DMS 273 treated with DMSO at 0.1 percent for 48 hours (cell line): ENCODE measurements at regions not wholly inside any gene's neighbourhood (a gene's known extent, or its start where the extent isn't known, plus 50 kb on each side); places are given as distances from the start of the nearest gene placed in this dataset.

Experiments used
- DNase-seq: peaks from one replicate; lab custom pipeline; 2025; lab: John Stamatoyannopoulos, UW

GRCh38 chr1:232519186-232519585 is 110.7 kb downstream of the SIPA1L2 start:
- DNase-seq: peak; percentile 56

DNA sequence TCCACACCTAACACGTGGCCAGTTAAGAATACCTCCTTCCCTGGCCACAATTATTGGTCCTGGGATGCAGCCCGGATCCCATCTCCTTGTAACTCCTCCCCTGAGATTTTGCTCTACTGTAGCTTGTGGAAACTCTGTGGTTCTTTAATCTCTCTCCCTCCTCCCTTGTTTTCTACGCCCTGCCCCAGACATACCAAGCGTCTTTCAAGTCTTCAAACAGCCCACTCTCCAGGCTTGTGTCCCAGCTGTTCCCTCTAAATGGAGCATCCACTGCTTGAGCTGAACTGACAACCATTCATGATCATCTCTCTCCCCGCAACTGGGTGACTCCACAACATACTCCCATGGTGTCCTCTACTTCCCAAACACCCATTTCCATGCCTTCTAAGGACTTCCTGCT is 111.6 kb downstream of the SIPA1L2 start:
- DNase-seq: no peak

GRCh38 chr1:232517204-232517603 is 112.7 kb downstream of the SIPA1L2 start:
- DNase-seq: no peak

DNA sequence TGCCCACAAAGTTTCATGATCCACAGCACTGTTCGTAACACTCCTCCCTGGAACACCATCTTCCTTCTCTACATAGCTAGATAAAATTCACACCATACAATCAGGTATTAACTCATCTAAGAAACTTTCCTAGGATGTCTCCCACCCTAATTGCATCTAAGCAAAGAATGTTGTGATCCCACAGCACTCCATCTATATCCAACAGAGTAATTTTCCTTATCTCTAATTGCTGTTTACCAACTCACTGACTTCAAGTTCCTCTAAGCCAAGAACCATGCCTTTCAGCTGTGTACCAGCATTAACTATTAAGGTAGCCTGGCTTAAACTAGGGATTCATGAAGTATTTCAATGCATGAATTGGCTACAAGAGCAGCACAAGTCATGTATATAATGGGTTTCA is 114.2 kb downstream of the SIPA1L2 start:
- DNase-seq: no peak

DNA sequence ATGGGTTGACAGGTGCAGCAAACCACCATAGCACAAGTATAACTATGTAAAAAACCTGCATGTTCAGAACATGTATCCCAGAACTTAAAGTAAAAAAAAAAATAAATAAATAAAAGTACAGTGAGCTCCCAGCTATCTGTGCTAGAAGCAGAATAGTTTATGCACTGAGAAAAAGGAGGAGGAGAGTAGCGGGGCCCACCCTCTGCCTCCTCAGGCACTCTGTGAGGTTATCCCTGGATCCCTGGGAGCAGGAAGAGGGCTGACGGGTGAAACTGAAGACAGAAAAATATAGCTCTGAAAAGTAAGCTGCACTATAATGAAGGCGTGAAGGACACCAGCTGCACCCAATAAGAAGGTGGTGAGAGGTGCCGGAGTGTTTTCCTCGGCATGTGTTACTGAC is 117.2 kb downstream of the SIPA1L2 start:
- no peak for DNase-seq

- DNase-seq: no peak
These were observed 118.8 kb downstream of the SIPA1L2 start for GRCh38 chr1:232511172-232511571.

DNA sequence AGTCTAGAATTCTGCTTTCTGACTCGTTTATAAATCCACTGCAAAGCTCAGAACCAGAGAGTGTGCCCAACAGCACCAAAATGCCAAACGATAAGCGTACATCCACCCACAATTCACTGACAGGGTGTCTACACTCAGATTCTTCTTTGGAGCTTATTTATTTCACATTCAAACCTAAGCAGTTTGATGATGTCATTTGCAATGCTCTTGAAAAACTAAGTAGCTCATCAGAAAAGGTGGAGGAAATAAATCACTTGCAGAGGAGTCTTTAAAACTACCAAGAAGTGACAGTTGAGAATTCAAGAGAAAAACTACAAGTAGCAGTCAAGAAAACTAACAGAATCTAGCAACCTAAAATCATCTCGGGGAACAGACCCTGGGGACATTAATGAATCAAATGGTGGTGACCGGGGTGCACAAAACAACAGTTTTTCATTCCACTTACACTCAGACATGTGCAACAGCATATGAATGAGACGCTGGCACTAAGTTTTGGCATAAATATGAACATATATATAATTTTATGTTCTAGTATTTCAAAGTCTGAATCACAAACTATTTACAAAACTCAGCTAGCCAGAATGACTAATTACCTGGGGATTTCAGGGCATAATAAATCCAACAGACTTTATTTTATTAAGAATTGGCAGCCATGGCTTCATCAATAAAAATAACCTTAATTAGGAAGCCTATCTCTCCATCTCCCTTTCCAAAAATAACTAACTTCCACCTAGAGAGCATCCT is 119.4 kb downstream of the SIPA1L2 start:
- DNase-seq: no peak

- DNase-seq: no peak
These were observed 120.4 kb downstream of the SIPA1L2 start for GRCh38 chr1:232509570-232509969.

- DNase-seq: no peak
These were observed 121.7 kb downstream of the SIPA1L2 start for GRCh38 chr1:232508130-232508701.

GRCh38 chr1:232507571-232507970 is 122.4 kb downstream of the SIPA1L2 start:
- no peak for DNase-seq

DNA sequence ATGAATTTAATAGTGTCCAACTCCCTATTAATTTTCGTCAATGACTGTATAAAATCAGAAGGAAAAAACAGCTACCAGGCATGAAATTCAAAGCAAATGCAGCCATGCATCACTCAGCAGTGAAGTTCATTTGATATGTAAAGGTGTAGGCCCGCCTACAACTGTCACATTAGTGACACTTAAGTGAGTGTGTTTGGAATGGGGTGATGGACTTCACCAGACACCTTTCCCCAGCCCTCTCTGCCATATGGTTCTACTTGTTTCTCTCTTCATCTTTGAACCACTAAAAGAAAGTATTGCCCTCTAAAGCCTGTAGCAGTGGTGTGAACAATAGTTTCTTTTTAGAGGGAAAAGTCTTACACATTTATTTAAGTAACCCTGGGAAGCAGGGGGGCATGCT is 124.0 kb downstream of the SIPA1L2 start:
- DNase-seq: no peak

DNA sequence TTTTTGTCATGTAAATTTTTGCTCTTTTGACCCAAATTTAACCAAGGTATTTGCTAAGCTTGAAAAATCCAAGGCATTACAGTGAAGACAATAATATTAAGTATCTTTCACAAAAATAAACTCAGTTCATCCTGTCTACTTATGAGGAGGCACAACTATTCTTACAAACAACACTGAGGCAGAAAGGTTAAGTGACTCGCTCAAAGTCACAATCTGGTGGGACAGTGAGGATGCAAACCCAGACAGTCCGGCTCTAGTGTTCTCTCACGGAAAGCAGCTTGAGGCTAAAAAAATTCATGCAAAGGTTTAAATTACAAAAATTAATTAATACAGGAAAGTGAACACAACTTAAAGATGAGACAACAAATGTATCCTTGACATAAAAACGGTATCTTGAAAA is 125.3 kb downstream of the SIPA1L2 start:
- DNase-seq: no peak

- DNase-seq: no peak
These were observed 126.4 kb downstream of the SIPA1L2 start for GRCh38 chr1:232503497-232503896.

GRCh38 chr1:232501854-232502253 is 128.1 kb downstream of the SIPA1L2 start:
- DNase-seq: no peak

- DNase-seq: no peak
These were observed 130.7 kb downstream of the SIPA1L2 start for GRCh38 chr1:232499188-232499587.

DNA sequence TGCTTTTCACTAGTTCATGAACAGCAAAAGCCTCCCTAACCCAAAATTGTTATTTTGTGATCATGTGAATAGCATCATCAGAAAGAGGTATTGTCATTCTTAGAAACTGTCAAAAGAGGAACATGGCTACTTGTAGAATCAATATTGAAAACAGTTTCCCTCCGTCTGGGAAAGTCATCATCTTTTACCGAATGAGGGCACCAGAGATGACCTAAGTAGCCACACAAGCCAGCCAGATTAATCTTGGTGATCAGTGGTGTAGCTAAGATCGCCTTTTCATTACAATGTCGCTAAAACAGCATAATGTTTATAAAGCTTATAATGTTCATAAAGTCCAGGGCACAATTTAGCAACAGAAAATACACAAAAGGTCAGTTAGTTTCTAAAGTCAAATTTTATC is 136.1 kb downstream of the SIPA1L2 start:
- DNase-seq: no peak

- DNase-seq: no peak
These were observed 140.7 kb downstream of the SIPA1L2 start for GRCh38 chr1:232489256-232489655.

DNA sequence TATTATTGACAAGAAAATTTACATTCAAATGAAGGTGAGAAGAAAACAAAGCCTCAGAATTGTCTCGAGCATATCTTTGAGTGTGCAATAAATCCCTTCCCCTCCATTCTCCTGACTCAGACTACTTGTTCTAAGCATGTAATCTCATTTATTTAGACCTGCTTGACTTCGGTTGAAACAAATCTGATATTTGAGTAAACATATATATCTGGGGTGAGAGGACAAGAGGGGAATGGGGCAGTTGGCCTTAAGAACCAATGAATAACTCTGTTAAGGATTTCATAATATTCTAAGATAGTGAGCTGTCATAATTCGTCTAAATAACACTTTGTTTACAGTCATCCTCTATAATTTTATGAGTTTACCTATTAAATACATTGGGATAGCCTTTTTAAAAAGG is 142.7 kb downstream of the SIPA1L2 start:
- DNase-seq: no peak

GRCh38 chr1:232486454-232487207 is 143.3 kb downstream of the SIPA1L2 start:
- no peak for DNase-seq

GRCh38 chr1:232486006-232486405 is 143.9 kb downstream of the SIPA1L2 start:
- no peak for DNase-seq

- DNase-seq: no peak
These were observed 145.1 kb downstream of the SIPA1L2 start for GRCh38 chr1:232484856-232485255.

GRCh38 chr1:232483826-232484225 is 146.1 kb downstream of the SIPA1L2 start:
- DNase-seq: no peak

DNA sequence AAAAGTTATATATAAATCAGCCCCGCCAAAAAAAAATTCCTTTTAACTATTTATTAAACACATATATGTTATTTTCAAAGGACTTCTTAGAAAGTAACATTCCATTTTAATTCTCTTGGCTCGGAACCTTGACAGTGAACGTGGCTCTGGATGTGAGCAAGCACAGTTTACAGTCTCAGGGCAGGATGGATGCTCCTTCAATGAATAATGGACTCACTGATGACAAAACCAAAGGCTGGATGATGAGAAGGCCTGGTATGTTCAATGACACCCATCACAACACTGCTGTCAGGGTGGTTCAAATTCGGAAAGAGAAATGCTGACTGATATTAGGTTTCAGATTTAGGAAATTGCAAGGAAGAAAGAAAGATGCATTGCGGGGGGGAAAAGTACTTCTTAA is 148.8 kb downstream of the SIPA1L2 start:
- no peak for DNase-seq
